HG03066 (cell line): ENCODE measurements at regions not wholly inside any gene's neighbourhood (a gene's known extent, or its start where the extent isn't known, plus 50 kb on each side); places are given as distances from the start of the nearest gene placed in this dataset.
"Not testable (repeated sequence)": the region's sequence is repeated elsewhere in the genome, so short reads cannot be mapped to it uniquely, and the experiment has no call there.

Source experiments
- ATAC-seq: cut with Tn5 transposase; IDR thresholded peaks from one replicate; pipeline ENCODE4 v1.9.1; 2021; ENCODE audit warnings: low read depth; ENCODE audit not compliant: unreplicated experiment

DNA sequence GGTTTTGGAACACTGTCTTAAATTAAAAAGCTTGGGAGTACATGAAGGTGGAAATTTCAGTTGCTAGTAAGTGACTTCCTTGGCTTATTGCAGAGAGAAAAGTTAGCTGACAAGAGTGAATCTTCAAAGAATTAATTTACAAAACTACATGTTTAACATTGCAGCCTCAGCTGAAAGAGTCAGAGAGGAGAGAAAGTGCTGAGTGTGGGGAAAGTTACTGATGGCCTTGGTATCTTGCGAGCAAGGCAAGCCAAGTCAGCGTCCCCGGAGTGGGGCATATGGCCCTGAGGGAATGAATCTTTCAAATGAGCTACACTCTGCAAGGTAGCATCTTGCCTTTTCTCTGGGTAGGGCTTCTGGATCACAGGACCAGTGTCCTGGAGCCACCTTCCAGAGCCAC lies 131.3 kb downstream of the LPIN1 start:
- ATAC-seq = no peak

DNA sequence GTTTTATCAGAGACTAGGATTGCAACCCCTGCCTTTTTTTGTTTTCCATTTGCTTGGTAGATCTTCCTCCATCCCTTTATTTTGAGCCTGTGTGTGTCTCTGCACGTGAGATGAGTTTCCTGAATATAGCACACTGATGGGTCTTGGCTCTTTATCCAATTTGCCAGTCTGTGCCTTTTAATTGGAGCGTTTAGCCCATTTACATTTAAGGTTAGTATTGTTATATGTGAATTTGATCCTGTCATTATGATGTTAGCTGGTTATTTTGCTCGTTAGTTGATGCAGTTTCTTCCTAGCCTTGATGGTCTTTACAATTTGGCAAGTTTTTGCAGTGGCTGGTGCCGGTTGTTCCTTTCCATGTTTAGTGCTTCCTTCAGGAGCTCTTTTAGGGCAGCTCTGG lies 138.8 kb downstream of the LPIN1 start:
- ATAC-seq = not testable (repeated sequence)

DNA sequence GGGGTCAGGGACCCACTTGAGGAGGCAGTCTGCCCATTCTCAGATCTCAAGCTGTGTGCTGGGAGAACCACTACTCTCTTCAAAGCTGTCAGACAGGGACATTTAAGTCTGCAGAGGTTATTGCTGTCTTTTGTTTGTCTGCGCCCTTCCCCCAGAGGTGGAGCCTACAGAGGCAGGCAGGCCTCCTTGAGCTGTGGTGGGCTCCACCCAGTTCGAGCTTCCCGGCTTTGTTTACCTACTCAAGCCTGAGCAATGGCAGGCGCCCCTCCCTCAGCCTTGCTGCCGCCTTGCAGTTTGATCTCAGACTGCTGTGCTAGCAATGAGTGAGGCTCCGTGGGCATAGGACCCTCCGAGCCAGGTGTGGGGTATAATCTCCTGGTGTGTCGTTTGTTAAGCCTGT lies 140.5 kb downstream of the LPIN1 start:
- ATAC-seq = not testable (repeated sequence)

DNA sequence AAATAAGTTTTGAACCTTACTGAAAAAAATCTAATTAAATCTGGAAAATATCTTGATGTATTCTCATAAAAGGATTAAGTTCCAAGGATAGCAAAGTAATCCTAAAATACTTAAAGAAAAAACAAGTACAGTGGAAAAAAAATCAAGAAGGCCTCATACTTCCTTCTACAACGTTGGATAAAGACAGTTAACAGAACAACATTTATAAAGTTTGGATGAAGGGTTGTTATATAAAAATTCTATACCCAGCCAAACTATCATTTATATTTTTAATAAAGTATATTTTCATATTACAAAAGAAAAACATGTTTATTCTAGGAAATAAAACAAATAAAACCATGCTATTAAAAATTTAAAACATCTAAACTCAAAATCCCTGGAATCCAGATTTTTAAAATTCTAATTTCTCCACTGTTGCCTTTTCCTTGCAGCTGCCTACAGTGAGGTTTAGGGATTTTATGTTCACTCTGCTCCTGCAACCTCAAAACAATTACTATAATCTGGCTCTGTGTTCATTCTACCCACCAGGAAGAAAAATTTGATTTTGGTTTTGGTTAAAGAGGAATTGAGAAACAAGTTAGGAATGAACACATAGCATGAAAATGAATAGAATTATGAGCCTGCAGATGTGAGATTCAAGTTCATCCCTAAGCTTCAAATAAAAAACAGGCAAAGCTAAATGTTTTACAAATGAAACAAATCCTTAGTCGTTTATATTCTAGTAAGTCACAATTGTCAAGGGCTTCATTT lies 142.8 kb downstream of the LPIN1 start:
- ATAC-seq = no peak

DNA sequence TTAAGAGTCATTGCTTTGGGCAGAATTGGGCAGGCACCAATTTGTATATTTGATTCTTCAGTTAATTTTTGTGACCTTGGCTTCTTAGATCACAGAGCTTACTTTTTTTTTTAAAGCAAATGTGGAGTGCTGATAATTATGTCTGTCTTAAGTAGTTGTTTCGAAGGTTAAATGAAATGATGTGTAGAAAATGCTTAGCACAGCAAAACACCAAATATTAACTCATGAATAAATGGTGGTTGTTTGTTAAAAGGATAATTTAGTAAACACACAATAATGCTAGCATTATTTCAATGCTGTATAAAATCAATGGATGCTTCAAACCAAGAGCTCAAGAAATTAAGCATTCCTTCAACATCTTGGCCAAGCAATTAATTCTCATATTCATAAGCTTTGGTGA lies 143.4 kb downstream of the LPIN1 start:
- ATAC-seq = no peak

DNA sequence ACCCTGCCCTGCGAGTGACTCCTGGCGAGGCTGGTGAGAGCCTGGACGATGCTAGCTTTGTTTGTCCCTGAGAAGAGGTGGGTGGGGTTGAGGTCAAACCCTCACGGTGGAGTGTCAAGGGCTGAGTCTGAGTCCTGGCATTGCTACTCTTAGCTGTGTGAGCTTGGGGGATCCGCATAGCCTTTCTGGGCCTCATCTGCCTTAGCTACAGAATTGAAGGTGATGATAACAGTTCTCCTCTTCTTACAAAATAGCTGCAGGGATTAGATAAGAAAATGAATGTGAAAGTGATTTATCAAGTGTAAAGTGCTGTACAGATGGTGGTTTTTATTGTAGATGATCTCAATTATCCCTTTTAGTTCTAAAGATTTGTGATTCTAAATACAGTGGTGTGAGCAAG lies 144.6 kb downstream of the LPIN1 start:
- no peak for ATAC-seq

DNA sequence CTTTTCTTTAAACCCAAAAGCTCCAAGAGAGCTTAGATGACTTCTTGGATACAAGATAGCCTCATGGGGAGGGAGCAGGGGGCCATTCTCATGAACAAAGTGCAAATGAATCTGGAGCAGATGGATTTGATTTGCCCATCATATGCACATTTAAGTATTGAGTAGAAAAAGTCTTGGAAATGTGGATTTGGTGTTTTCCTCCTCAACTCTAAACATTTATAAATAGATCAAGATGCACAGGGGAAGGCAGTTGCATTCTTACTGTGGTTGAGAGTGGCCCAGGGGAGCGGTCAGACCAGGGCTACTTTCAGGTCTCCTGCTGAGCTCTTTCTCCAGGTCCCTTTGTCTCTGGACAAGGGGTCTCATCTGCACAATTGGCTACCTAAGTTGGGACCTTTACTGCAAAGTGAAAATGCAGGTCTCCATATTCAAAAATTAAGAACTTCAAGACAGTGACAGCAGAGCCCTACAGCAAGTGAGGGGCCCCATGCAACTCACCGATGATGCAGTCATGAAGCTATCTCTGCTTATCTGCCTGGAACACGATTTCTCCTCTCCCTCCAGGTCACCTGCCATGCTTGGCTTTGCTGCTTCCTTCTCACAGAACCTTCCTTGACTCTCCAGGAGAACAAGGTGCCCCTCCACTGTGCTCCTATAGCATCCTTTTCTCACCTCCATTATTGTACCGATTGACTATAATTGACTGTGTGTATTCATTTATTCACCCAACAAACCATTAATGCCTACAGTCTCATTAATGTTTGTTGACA lies 145.4 kb downstream of the LPIN1 start:
- ATAC-seq = no peak

DNA sequence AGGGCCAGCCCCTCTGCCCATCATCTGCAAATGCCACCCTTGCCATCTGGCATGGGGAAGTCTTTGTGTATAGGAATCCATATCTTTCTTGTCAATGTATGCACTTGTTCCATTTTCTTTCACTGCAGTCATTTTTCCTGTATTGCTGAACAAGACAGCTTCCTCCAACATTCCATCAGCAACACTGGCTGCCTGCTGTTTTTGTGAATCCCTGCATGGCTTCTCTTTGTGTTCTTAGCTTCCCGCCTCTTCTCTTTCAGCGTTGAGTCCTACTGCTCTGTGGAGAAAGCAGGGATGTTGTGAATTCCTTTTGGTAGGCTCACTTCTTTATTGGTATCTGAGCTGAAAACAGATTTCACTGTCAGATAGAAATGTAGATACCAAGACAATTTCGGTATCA lies 150.0 kb downstream of the LPIN1 start:
- no peak for ATAC-seq

DNA sequence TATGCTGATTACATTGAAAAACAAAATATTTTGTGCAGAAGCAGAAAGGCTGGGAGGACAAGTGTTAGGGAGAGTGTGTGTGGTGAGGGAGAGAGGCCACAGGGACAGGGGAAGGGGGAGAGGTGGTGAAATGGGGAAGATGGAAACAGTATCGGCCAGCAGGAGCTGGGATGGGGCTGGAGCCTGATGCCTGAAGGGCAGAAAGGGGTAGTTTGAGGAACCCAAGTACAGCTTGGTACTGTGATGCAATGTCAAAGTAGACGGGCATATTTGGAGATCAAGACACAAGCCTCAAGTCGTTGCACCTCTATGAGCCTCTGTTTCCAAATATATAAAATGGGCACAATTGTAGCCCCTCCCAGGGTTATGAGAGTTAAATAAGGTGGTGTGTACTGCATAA lies 152.1 kb downstream of the LPIN1 start:
- no peak for ATAC-seq

DNA sequence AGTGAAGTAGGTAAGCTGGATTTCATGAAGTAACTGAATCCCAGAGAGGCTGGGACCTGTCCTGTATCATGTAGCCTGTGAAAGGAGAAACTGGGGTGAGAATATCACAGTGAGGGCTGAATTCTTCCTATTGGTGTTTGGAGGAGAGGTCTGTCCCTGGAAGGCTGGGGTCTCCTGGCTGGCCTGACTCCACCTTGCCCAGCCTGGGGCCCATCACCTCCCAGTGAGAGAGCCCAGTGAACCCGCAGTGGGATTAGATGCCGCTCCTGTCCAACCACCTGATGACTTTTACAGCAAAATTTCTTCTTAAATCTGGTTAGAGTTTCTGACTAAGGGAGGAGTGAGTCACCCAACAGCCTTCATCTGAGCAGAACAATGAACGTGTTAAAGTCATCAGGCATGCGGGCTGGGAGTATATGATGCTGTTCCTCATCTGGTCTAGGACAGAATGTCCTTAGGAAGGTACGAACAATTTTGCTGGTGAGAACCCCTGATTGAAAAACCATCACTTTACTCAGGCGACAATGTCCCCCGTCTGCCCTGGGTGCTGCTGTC lies 152.9 kb downstream of the LPIN1 start:
- ATAC-seq = no peak

DNA sequence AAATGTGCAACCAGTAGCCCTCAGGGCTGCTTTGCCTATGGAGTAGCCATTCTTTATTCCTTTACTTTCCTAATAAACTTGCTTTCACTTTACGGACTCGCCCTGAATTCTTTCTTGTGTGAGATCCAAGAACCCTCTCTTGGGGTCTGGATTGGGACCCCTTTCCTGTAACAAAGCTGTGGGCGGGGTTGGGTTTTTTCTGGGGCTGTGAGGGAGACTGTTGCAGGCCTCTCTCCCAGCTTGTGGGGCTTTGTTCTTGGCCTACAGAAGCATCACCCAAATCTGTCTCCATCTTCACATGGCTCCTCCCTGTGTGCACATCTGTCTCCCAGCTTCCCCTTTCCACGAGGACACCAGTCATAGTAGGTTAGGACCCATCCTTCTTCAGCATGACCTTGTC lies 154.5 kb downstream of the LPIN1 start:
- not testable (repeated sequence) for ATAC-seq

DNA sequence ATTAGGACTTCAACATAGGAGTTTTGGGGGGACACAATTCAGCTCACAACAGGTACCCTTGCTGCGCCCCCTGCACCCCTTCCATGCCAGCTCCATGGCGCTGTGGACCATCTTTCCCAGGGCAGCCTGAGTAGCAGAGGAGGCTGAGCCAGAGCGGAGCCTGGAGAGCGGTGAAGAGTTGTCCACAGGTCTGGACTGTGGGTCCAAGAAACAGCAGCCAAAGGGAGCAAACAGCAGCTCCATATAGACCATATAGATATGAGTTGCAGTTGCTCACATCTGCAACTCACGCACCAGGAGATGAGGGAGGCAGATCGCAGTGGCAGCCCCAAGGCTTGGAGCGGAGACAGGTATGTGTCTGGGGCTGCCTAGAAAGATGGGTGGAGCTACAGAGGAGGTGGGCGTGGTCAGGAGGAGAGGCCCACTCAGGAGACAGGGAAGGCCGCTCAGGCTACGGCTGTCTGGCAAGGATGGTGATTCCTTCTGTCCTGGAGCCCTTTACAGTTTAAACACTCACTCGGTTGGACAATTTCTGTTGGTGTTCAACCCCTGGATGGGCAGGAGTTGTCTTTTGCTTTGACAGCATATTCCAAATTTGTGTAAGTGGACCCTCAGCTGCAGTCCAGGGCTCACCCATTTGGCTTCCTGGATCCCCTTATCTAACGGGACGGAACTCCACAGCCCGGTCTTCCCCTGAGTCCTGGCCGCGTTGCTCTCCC lies 155.1 kb downstream of the LPIN1 start:
- no peak for ATAC-seq

DNA sequence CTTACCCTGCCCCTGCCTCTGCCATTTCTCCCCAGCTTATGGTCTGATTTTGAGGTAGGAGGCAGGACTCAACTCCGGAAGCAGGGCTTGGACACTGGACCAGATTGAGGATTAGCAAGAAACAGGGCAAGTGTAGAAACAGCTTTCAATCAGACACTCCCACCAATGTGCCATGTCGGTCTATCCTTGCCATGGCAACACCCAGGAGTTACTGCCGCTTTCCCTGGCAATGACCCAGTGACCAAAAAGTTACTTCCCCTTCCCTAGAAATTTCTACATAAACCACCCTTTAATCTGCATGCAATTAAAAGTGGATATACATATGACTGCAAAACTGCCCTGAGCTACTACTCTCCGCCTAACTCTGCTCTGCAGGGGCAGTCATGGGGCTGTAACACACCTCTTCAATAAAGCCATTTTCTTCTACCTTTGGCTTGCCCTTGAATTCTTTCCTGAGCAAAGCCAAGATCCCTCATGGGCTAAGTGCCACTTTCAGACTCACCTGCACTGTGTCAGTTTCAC lies 156.7 kb downstream of the LPIN1 start:
- no peak for ATAC-seq

DNA sequence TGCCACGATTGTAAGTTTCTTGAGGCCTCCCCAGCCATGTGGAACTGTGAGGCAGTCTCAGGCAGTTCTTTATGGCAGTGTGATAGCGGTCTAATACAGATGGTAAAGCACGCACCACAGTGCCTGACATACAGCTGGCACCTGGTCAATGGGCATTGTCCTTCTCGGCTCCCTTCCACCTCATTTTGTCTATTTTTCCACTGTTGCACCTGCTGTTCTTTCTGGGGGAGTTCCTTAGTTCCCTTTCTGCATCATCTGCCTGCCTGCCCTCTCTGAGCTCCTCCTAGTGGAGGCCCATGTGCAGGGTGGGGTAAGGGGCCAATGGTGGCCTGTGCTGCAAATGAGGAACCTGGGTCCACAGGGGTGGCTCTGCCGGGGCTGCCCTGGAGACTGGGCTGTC lies 157.6 kb downstream of the LPIN1 start:
- peak; percentile 64 for ATAC-seq

DNA sequence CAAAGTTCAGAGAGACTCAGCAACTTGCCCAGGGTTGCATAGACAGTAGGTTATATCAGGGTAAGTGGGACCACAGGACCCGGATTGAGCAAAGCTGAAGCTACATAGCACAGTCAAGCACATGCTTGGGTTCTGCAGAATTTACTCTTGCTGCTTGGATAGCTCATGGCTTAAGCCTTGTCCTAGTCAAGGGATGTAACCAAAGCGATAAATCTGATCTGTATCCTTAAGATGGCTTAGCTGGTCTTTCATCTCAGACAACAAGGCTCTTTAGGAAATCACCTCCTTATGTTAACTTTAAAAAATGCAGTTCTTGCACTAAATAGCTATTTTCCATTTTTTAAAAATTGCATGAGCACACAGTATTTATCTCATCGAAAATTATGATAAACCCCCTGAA lies 158.5 kb downstream of the LPIN1 start:
- no peak for ATAC-seq

DNA sequence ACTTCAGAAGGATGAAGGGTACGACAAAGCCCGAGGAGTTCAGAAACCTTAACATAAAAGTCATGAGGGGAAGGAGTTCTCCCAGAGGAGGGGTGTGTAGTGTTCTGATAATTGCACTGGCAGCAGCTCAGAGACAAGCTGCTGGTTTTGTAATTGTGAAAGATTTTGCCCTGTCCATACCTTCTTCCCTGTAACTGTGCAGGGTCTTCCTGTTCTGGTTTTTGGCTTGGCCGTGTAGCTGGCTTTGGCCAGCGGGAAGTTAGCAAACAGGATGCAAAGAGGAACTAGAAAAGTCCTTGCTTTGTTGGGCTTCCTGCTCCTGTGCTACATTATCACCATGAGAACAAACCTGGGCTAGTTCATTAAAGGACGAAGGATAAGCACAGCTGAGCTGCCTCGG lies 160.8 kb downstream of the LPIN1 start:
- ATAC-seq = no peak

DNA sequence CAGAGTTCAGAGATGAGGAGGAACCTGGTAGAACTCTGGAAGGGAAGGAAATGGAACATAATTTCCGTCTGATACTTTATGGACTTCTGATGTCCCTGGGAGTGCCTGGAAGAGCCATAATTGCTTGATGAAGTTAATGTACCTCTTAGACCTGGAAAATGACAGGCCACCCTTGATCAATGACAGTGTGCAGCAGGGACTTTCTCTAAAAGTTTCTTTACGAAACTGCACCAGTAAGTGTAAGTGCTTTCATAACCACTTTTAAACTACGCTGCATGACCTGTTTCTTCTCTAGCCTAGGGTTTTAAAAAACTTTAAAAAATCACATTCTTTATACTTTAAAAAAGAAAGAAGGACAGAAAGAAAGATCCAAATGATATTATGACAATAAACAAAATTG lies 164.5 kb downstream of the LPIN1 start:
- ATAC-seq = peak; percentile 48

DNA sequence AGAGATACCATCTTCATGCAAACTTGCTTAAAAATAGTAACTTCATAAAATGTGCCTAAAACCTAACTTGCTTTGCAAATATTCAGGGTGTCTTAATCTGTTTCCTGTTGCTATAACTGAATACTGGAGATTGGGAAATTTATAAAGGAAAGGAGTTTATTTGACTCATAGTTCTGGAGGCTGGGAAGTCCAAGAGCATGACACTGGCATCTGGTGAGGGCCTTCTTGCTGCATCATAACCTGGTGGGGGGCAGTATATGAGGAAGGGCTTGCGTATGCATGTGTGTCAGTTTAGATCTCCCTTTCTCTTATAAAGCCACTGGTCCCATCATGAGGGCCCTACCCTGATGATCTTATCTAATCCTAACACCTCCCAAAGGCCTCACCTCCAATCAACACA lies 166.5 kb downstream of the LPIN1 start:
- no peak for ATAC-seq

DNA sequence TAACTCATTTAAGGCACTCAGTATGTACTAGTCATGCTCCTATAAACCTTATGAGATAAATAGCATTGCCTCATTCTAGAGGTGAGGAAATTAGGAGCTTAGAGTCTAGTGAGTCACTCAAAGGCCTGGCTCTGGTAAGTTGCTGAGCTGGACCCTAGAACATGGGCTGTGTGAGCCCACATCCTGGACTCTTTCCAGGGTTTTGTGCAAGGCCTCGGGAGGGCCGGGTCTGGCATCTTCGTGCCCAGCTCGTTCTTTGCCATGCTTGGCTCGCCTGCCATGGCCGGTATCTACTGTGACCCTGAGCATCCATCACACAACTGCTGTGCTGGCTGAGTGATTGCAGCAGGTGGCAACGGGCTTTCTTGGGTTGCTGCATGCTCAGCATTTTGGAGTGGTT lies 168.0 kb downstream of the LPIN1 start:
- ATAC-seq = no peak

DNA sequence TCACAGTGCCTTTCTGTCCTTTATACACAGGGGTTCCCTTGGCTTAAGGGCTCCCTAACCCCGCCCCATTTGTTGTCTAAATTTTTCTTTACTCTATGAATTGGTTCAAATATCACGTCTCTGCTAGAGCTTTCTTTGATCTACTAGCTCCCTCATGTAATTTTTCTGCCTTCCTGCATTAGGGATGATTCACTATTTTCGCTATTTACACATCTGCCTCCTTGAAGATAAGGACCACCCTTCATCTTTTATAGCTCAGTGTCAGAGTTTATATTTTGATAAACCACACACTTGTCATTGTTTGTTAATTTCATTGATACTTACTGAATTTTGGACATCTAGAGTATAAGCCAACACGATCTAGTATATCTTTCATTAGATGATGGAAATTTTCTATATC lies 169.2 kb downstream of the LPIN1 start:
- no peak for ATAC-seq

DNA sequence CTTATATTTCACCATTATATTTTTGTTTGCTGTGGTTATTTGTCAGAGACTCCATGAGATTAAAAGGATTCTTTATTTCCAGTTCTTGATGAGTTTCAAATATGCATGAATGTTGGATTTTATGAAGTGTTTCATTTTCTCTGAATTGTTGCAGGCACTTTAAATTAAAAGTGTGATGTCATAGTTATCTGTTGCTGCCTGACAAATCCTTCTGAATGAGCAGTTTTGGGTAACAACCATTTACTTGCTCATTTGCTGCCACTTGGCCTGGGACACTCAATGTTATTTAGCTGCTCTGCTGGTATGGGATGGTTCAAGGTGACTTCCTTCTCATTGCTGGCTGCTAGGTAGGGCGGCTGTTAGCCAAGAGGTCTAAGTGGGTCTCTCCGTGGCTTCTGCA lies 173.5 kb downstream of the LPIN1 start:
- no peak for ATAC-seq
